Mesenchymal stem cell (in vitro differentiated cells and primary cell): ENCODE measurements at regions not wholly inside any gene's neighbourhood (a gene's known extent, or its start where the extent isn't known, plus 50 kb on each side); places are given as distances from the start of the nearest gene placed in this dataset.
"Not testable (repeated sequence)": the region's sequence is repeated elsewhere in the genome, so short reads cannot be mapped to it uniquely, and the experiment has no call there.

Experiments
- DNase-seq: peaks from one replicate; pipeline ENCODE4 v3.0.0-alpha.2; 2013
- H2AFZ ChIP-seq: one replicate; pipeline ENCODE4 v1.6.1; 2013; ENCODE audit warnings: low read depth, mild to moderate bottlenecking, control low read depth, inconsistent platforms, low read length, moderate library complexity
- H2AK5ac ChIP-seq: 2 replicates; pipeline ENCODE4 v1.6.1; 2013; ENCODE audit warnings: low read length, moderate library complexity, mild to moderate bottlenecking, inconsistent platforms; ENCODE audit not compliant: severe bottlenecking
- H2BK120ac ChIP-seq: one replicate; pipeline ENCODE4 v1.6.1; 2013; ENCODE audit warnings: low read depth, mild to moderate bottlenecking, inconsistent platforms, low read length, moderate library complexity
- H2BK12ac ChIP-seq, 2 experiments: one replicate each; pipeline ENCODE4 v1.6.1; 2013; ENCODE audit warnings: inconsistent platforms in 2 of 2, low read length in 2 of 2, mild to moderate bottlenecking in 2 of 2, moderate library complexity in 2 of 2, control low read depth in 1 of 2
- H2BK15ac ChIP-seq: one replicate; pipeline ENCODE4 v1.6.1; 2013; ENCODE audit warnings: mild to moderate bottlenecking, low read depth, inconsistent platforms; ENCODE audit not compliant: poor library complexity, severe bottlenecking
- H2BK5ac ChIP-seq: 2 replicates; pipeline ENCODE4 v1.6.1; 2013; ENCODE audit warnings: low read depth, mild to moderate bottlenecking, low read length, control low read depth, inconsistent platforms; ENCODE audit not compliant: poor library complexity, severe bottlenecking
- H3K14ac ChIP-seq, 2 experiments: one replicate each; pipeline ENCODE4 v1.6.1; 2013; ENCODE audit warnings: inconsistent platforms in 2 of 2, low read length in 2 of 2, control low read depth in 1 of 2, mild to moderate bottlenecking in 1 of 2, moderate library complexity in 1 of 2
- H3K18ac ChIP-seq, 2 experiments: one replicate each; pipeline ENCODE4 v1.6.1; 2013; ENCODE audit warnings: inconsistent platforms in 2 of 2, low read length in 2 of 2, control low read depth in 1 of 2, low read depth in 1 of 2, mild to moderate bottlenecking in 1 of 2
- H3K23ac ChIP-seq, 2 experiments: one replicate each; pipeline ENCODE4 v1.6.1; 2013; ENCODE audit warnings: inconsistent platforms in 2 of 2, low read length in 2 of 2, mild to moderate bottlenecking in 2 of 2, moderate library complexity in 2 of 2, control low read depth in 1 of 2
- H3K27ac ChIP-seq: 2 replicates; pipeline ENCODE4 v1.5.1; 2013; ENCODE audit warnings: mild to moderate bottlenecking, moderate library complexity, low read length, control low read depth, inconsistent platforms; ENCODE audit not compliant: poor library complexity, severe bottlenecking
- H3K27me3 ChIP-seq, 2 experiments: 2 replicates each; pipeline versions ENCODE4 v1.6.1 to v1.7.0; 2013; ENCODE audit warnings: low read length in 2 of 2, mild to moderate bottlenecking in 2 of 2, moderate library complexity in 2 of 2, control low read depth in 1 of 2, inconsistent platforms in 1 of 2; ENCODE audit not compliant: control insufficient read depth in 1 of 2, insufficient read depth in 1 of 2
- H3K36me3 ChIP-seq, 2 experiments: 2 replicates each; pipeline versions ENCODE4 v1.6.1 to v1.7.0; 2013; ENCODE audit warnings: low read length in 2 of 2, control low read depth in 1 of 2, inconsistent platforms in 1 of 2, low read depth in 1 of 2, mild to moderate bottlenecking in 1 of 2; ENCODE audit not compliant: insufficient read depth in 2 of 2, control insufficient read depth in 1 of 2
- H3K4ac ChIP-seq, 2 experiments: one replicate each; pipeline ENCODE4 v1.6.1; 2013; ENCODE audit warnings: inconsistent platforms in 2 of 2, low read length in 2 of 2, mild to moderate bottlenecking in 2 of 2, moderate library complexity in 2 of 2, control low read depth in 1 of 2, low read depth in 1 of 2
- H3K4me1 ChIP-seq: 2 replicates; pipeline ENCODE4 v1.6.1; 2013; ENCODE audit warnings: low read depth, low read length, control low read depth; ENCODE audit not compliant: control insufficient read depth, insufficient read depth
- H3K4me2 ChIP-seq: 2 replicates; pipeline ENCODE4 v1.6.1; 2013; ENCODE audit warnings: low read length, mild to moderate bottlenecking, inconsistent platforms; ENCODE audit not compliant: poor library complexity, severe bottlenecking
- H3K4me3 ChIP-seq, 2 experiments: 2 replicates each; pipeline versions ENCODE4 v1.5.1 to v1.7.0; 2013; ENCODE audit warnings: low read length in 2 of 2, mild to moderate bottlenecking in 2 of 2, control low read depth in 1 of 2, low read depth in 1 of 2; ENCODE audit not compliant: insufficient read depth in 1 of 2
- H3K79me1 ChIP-seq: replicated peaks from 2 replicates; pipeline ENCODE4 v1.6.1; 2013; ENCODE audit warnings: mild to moderate bottlenecking, control low read depth, low read length, inconsistent platforms; ENCODE audit not compliant: poor library complexity, severe bottlenecking
- H3K9ac ChIP-seq: 2 replicates; pipeline ENCODE4 v1.7.0; 2013; ENCODE audit warnings: mild to moderate bottlenecking, low read length, moderate library complexity
- H3K9me3 ChIP-seq: 2 replicates; pipeline ENCODE4 v1.7.0; 2013; ENCODE audit warnings: mild to moderate bottlenecking, low read length; ENCODE audit not compliant: control insufficient read depth
- H4K8ac ChIP-seq: one replicate; pipeline ENCODE4 v1.6.1; 2013; ENCODE audit warnings: inconsistent platforms, mild to moderate bottlenecking, low read length, moderate library complexity
- H4K91ac ChIP-seq: one replicate; pipeline ENCODE4 v1.6.1; 2013; ENCODE audit warnings: mild to moderate bottlenecking, low read length, inconsistent platforms
- WGBS: methylation state at CpG from one replicate; pipeline ENCODE4 v1.1.7; 2013; ENCODE audit warnings: mixed read lengths; 5-methylcytosine and 5-hydroxymethylcytosine counted together

- peak; percentile 10 for DNase-seq
- Histone ChIP-seq H2BK120ac (no peak overlapping the region), H4K8ac (no peak overlapping the region), H3K4me3 (no peak overlapping the region), H4K91ac (no peak overlapping the region), H2AFZ (no peak overlapping the region), H3K9me3 (peaks cover 3% of the 10 kb centered on the region), H2AK5ac (no peak overlapping the region), H3K4me1 (no peaks in the 10 kb centered on the region), H2BK5ac (no peak overlapping the region), H3K4ac (no peak overlapping the region), H3K36me3 (no peaks in the 10 kb centered on the region), H3K4me2 (no peak overlapping the region), H2BK15ac (no peak overlapping the region), H3K14ac (no peak overlapping the region), H3K9ac (no peak overlapping the region), H3K18ac (no peak overlapping the region), H3K27ac (no peak overlapping the region), H3K27me3 (no peaks in the 10 kb centered on the region), H3K79me1 (no peaks in the 10 kb centered on the region), H2BK12ac (no peak overlapping the region), H3K23ac (no peak overlapping the region)
- WGBS, result 42% methylated on average over 2 of the region's 3 CpGs
These were observed 315.6 kb downstream of the CETN3 start for GRCh38 chr5:90093751-90094485.

GRCh38 chr5:90092734-90093133 is 316.8 kb downstream of the CETN3 start:
- Histone ChIP-seq H2AFZ (no peak overlapping the region), H3K9ac (no peak overlapping the region), H3K36me3 (no peaks in the 10 kb centered on the region), H3K23ac (no peak overlapping the region), H2BK15ac (no peak overlapping the region), H2AK5ac (no peak overlapping the region), H2BK5ac (no peak overlapping the region), H3K18ac (no peak overlapping the region), H4K91ac (no peak overlapping the region), H3K4ac (no peak overlapping the region), H3K79me1 (no peaks in the 10 kb centered on the region), H3K27ac (no peak overlapping the region), H4K8ac (no peak overlapping the region), H3K27me3 (no peaks in the 10 kb centered on the region), H3K4me2 (no peak overlapping the region), H3K4me3 (no peak overlapping the region), H2BK120ac (no peak overlapping the region), H3K14ac (no peak overlapping the region), H3K9me3 (peaks cover 12% of the 10 kb centered on the region), H3K4me1 (no peaks in the 10 kb centered on the region), H2BK12ac (no peak overlapping the region)
- DNase-seq, result no peak
- no CpG with 5 or more reads among the region's 3 CpGs for WGBS

GRCh38 chr5:90084342-90084741 is 325.2 kb downstream of the CETN3 start:
- Histone ChIP-seq H2BK12ac (no peak overlapping the region), H3K4me1 (no peaks in the 10 kb centered on the region), H3K79me1 (no peaks in the 10 kb centered on the region), H3K36me3 (peaks cover 0 to 3% of the 10 kb centered on the region in 2 experiments), H3K18ac (no peak overlapping the region), H2BK120ac (no peak overlapping the region), H2BK15ac (no peak overlapping the region), H3K4me3 (no peak overlapping the region), H3K27ac (no peak overlapping the region), H4K8ac (no peak overlapping the region), H4K91ac (no peak overlapping the region), H3K23ac (no peak overlapping the region), H3K4me2 (no peak overlapping the region), H2AK5ac (no peak overlapping the region), H3K14ac (peak overlapping the region in 1 of 2 experiments; percentile 79), H2BK5ac (no peak overlapping the region), H3K9me3 (peaks cover 33% of the 10 kb centered on the region), H3K4ac (peak overlapping the region in 1 of 2 experiments; percentile 19), H3K27me3 (no peaks in the 10 kb centered on the region), H3K9ac (no peak overlapping the region), H2AFZ (no peak overlapping the region)
- DNase-seq, result no peak
- 91% methylated on average over 3 of the region's 3 CpGs for WGBS

DNA sequence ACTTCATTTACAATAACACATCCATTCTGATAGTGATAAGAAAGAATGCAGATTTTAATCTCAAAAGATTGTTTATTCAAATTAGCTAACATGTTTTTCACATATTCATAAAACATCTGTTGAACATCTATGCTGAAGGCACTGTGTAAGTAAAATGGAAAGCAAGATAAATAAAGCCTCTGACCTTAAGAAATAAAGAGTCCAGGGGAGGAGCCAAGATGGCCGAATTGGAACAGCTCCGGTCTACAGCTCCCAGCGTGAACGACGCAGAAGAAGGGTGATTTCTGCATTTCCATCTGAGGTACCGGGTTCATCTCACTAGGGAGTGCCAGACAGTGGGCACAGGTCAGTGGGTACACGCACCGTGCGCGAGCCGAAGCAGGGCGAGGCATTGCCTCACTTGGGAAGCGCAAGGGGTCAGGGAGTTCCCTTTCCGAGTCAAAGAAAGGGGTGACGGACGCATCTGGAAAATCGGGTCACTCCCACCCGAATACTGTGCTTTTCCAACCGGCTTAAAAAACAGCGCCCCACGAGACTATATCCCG is 336.5 kb downstream of the CETN3 start:
- H2AFZ ChIP-seq, H4K91ac ChIP-seq: not testable (repeated sequence)
- 95% methylated on average over 22 of the region's 22 CpGs for WGBS

More for the DNA sequence above, 336.5 kb downstream of the CETN3 start:
- H2BK120ac ChIP-seq, H3K14ac ChIP-seq, H3K79me1 ChIP-seq, H3K27ac ChIP-seq, DNase-seq, H3K36me3 ChIP-seq, H2BK5ac ChIP-seq, H3K9ac ChIP-seq, H3K4ac ChIP-seq, H3K4me1 ChIP-seq, H3K9me3 ChIP-seq, H3K4me2 ChIP-seq, H2AK5ac ChIP-seq, H3K27me3 ChIP-seq, H3K4me3 ChIP-seq, H3K23ac ChIP-seq, H4K8ac ChIP-seq, H3K18ac ChIP-seq, H2BK15ac ChIP-seq, H2BK12ac ChIP-seq: not testable (repeated sequence)
